PFSK-1 (cell line): ENCODE measurements at regions not wholly inside any gene's neighbourhood (a gene's known extent, or its start where the extent isn't known, plus 50 kb on each side); places are given as distances from the start of the nearest gene placed in this dataset.

Experiments used
- FOXP2 ChIP-seq: optimal IDR thresholded peaks from 2 replicates; pipeline ENCODE3; 2011; ENCODE audit warnings: borderline replicate concordance, control low read depth, inconsistent platforms; ENCODE audit not compliant: insufficient read depth; ENCODE audit errors: extremely low read length, extremely low read depth
- POLR2AphosphoS5 ChIP-seq: IDR thresholded peaks from 2 replicates; pipeline ENCODE4 v1.6.1; 2012; ENCODE audit warnings: low read depth, mild to moderate bottlenecking, control low read depth, low read length, moderate library complexity
- SIN3A ChIP-seq: IDR thresholded peaks from 2 replicates; pipeline ENCODE4 v1.6.1; 2012; ENCODE audit warnings: mild to moderate bottlenecking, low read length, moderate library complexity, borderline replicate concordance; ENCODE audit not compliant: insufficient read depth

DNA sequence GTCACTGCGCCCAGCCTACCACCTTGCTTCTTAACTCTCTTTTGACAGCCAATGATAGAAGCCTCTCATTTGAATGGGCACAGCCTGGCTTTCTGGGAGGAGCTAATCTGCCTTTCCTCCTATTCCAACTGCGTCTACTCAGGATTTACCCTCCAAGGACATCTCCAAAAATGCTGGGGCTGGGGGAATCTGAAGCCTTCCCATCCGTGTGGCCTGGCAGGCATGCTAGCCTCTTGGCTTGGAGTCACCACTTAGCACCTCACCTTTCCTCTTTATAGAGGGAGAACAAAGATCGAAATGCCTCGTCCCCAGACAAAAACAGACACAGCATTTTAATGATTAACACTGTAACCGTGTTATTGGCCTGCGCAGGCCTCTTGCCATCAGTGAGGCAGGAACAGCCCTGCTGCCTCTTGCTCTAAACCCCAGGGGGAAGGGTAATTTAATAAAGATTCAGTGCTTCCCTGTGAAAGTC lies 108.2 kb upstream of the KLF4 start:
- TF ChIP-seq SIN3A (no peak), POLR2AphosphoS5 (no peak), FOXP2 (no peak)
